ENCODE measurements at regions not wholly inside any gene's neighbourhood (a gene's known extent, or its start where the extent isn't known, plus 50 kb on each side); places are given as distances from the start of the nearest gene placed in this dataset.

DNA sequence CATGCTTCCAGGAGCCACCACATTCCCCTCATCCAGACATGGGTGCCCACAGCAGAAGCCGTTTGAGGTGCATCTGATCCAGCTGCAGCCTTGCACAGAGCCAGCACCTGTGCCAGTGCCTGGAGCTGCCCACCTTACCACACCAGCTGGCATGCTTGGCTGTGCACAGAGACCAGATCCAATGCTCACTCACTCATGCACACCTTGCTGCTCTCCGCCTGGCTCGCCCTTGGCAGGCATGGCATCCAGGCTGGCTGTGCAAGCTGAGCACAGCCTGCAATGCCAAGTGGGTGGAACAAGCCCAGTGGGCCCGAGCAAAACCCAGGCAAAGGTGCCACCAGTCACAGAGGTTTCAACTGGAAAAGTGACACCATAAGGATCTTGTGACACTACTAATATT lies 66.9 kb upstream of the SEMA3A start:
- Histone ChIP-seq H3K27me3 (ENCODE audit: insufficient read depth) (no peaks in the 10 kb centered on the region), H3K9ac (no peak overlapping the region), H3K9me3 (no peaks in the 10 kb centered on the region), H3K9me2 (no peaks in the 10 kb centered on the region), H2AFZ (ENCODE audit: low read depth) (no peak overlapping the region), H3K79me2 (ENCODE audit: insufficient read depth) (no peaks in the 10 kb centered on the region), H3K4me2 (no peak overlapping the region), H3K4me3 (ENCODE audit: low read depth in 2 of 2, low read length in 1 of 2) (no peak overlapping the region), H3K27ac (ENCODE audit: low read depth in 2 of 2, low read length in 1 of 2) (no peak overlapping the region), H3F3A (replicated peaks; ENCODE audit: insufficient read depth) (no peaks in the 10 kb centered on the region), H3K4me1 (ENCODE audit: control insufficient read depth in 1 of 2, insufficient read depth in 2 of 2, low read depth in 1 of 2, low read length in 1 of 2) (peaks cover 0 to 5% of the 10 kb centered on the region in 2 experiments; a peak in 1 of 4 replicates), H4K20me1 (ENCODE audit: insufficient read depth) (no peaks in the 10 kb centered on the region), H3K36me3 (replicated peaks in 1 of 2; ENCODE audit: control insufficient read depth in 1 of 2, insufficient read depth in 2 of 2, low read length in 1 of 2) (no peaks in the 10 kb centered on the region)
- DNase-seq, result no peak
- no peak for TF ChIP-seq MEF2A (IDR thresholded peaks at IDR 0.05; ENCODE audit: borderline replicate concordance, low read depth)
- no peak for TF ChIP-seq YY1 (IDR thresholded peaks at IDR 0.05; ENCODE audit: low read depth)
- no peak for TF ChIP-seq USF1 (IDR thresholded peaks at IDR 0.05; ENCODE audit: borderline replicate concordance, low read depth)
- TF ChIP-seq GABPA (IDR thresholded peaks at IDR 0.05; ENCODE audit: low read depth), result no peak
- TF ChIP-seq, protein P1, sequence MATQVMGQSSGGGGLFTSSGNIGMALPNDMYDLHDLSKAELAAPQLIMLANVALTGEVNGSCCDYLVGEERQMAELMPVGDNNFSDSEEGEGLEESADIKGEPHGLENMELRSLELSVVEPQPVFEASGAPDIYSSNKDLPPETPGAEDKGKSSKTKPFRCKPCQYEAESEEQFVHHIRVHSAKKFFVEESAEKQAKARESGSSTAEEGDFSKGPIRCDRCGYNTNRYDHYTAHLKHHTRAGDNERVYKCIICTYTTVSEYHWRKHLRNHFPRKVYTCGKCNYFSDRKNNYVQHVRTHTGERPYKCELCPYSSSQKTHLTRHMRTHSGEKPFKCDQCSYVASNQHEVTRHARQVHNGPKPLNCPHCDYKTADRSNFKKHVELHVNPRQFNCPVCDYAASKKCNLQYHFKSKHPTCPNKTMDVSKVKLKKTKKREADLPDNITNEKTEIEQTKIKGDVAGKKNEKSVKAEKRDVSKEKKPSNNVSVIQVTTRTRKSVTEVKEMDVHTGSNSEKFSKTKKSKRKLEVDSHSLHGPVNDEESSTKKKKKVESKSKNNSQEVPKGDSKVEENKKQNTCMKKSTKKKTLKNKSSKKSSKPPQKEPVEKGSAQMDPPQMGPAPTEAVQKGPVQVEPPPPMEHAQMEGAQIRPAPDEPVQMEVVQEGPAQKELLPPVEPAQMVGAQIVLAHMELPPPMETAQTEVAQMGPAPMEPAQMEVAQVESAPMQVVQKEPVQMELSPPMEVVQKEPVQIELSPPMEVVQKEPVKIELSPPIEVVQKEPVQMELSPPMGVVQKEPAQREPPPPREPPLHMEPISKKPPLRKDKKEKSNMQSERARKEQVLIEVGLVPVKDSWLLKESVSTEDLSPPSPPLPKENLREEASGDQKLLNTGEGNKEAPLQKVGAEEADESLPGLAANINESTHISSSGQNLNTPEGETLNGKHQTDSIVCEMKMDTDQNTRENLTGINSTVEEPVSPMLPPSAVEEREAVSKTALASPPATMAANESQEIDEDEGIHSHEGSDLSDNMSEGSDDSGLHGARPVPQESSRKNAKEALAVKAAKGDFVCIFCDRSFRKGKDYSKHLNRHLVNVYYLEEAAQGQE (IDR thresholded peaks at IDR 0.05; ENCODE audit: low read depth, low read length), result no peak
- no peak for TF ChIP-seq IRF3 (IDR thresholded peaks at IDR 0.05; ENCODE audit: low read depth, low read length)
- TF ChIP-seq CTCF (IDR thresholded peaks at IDR 0.05), result no peak
- TF ChIP-seq RCOR1 (IDR thresholded peaks at IDR 0.05; ENCODE audit: low read length), result no peak
- no peak for TF ChIP-seq FOXM1 (IDR thresholded peaks at IDR 0.05; ENCODE audit: low read depth)
- TF ChIP-seq RAD21 (IDR thresholded peaks at IDR 0.05; ENCODE audit: low read length), result no peak
- no peak for TF ChIP-seq FOSL2 (IDR thresholded peaks at IDR 0.05; ENCODE audit: borderline replicate concordance, low read depth)
- TF ChIP-seq, protein P2, sequence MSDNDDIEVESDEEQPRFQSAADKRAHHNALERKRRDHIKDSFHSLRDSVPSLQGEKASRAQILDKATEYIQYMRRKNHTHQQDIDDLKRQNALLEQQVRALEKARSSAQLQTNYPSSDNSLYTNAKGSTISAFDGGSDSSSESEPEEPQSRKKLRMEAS (IDR thresholded peaks at IDR 0.05; ENCODE audit: low read depth), result no peak
- no peak for TF ChIP-seq NRF1 (IDR thresholded peaks at IDR 0.05; ENCODE audit: low read depth, low read length)
- TF ChIP-seq, protein P3, sequence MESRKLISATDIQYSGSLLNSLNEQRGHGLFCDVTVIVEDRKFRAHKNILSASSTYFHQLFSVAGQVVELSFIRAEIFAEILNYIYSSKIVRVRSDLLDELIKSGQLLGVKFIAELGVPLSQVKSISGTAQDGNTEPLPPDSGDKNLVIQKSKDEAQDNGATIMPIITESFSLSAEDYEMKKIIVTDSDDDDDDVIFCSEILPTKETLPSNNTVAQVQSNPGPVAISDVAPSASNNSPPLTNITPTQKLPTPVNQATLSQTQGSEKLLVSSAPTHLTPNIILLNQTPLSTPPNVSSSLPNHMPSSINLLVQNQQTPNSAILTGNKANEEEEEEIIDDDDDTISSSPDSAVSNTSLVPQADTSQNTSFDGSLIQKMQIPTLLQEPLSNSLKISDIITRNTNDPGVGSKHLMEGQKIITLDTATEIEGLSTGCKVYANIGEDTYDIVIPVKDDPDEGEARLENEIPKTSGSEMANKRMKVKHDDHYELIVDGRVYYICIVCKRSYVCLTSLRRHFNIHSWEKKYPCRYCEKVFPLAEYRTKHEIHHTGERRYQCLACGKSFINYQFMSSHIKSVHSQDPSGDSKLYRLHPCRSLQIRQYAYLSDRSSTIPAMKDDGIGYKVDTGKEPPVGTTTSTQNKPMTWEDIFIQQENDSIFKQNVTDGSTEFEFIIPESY (IDR thresholded peaks at IDR 0.05; ENCODE audit: borderline replicate concordance, low read depth), result no peak
- no peak for TF ChIP-seq CHD2 (IDR thresholded peaks at IDR 0.05; ENCODE audit: low read length, partially characterized antibody)
- no peak for TF ChIP-seq SIN3A (IDR thresholded peaks at IDR 0.05; ENCODE audit: borderline replicate concordance, low read depth, low read length)
- no peak for TF ChIP-seq SMC3 (IDR thresholded peaks at IDR 0.05; ENCODE audit: low read depth, low read length)
- POLR2A ChIA-PET, result no interaction called here
- CTCF ChIA-PET, result interaction anchor here (0.6 to 1.0 kb wide), 3 partner anchors 10 to 219 kb away, joined by 3 read pairs; no protein-coding TSS in a partner anchor
- WGBS (ENCODE audit: low lambda C conversion rate), result 82% methylated on average over 4 of the region's 4 CpGs
